Small intestine (tissue), 7 donors: ENCODE measurements at regions not wholly inside any gene's neighbourhood (a gene's known extent, or its start where the extent isn't known, plus 50 kb on each side); places are given as distances from the start of the nearest gene placed in this dataset.
A peak's percentile ranks its signal among the peaks of the same experiment; 100 is the strongest.

Source experiments
- DNase-seq, 2 donors: peaks; one replicate each; pipeline versions ENCODE4 v3.0.0 to v3.0.0-alpha.2; 2013
- FAIRE-seq: peaks from 2 replicates; lab custom pipeline; 2012; peaks lifted over from hg19 to GRCh38; lab: Jason Lieb, UNC
- H3K27ac ChIP-seq, 3 donors: one replicate each; pipeline ENCODE4 v1.5.1; 2013; ENCODE audit warnings: low read length in 2 of 3, mild to moderate bottlenecking in 2 of 3, control low read depth in 1 of 3, inconsistent platforms in 1 of 3, low read depth in 1 of 3, moderate library complexity in 1 of 3
- H3K27me3 ChIP-seq, 3 donors: one replicate each; pipeline ENCODE4 v1.6.1; 2013; ENCODE audit warnings: low read length in 3 of 3, inconsistent platforms in 1 of 3; ENCODE audit not compliant: control insufficient read depth in 3 of 3, insufficient read depth in 3 of 3
- H3K36me3 ChIP-seq, 3 donors: one replicate each; pipeline ENCODE4 v1.6.1; 2013; ENCODE audit warnings: low read length in 3 of 3, inconsistent platforms in 1 of 3, low read depth in 1 of 3, mild to moderate bottlenecking in 1 of 3, moderate library complexity in 1 of 3; ENCODE audit not compliant: control insufficient read depth in 3 of 3, insufficient read depth in 2 of 3
- H3K4me1 ChIP-seq, 3 donors: one replicate each; pipeline ENCODE4 v1.6.1; 2013; ENCODE audit warnings: low read length in 2 of 3, inconsistent platforms in 1 of 3, low read depth in 1 of 3, mild to moderate bottlenecking in 1 of 3, moderate library complexity in 1 of 3; ENCODE audit not compliant: control insufficient read depth in 3 of 3, insufficient read depth in 2 of 3
- H3K4me3 ChIP-seq, 3 donors: one replicate each; pipeline ENCODE4 v1.5.1; 2013; ENCODE audit warnings: low read length in 3 of 3, control low read depth in 1 of 3, inconsistent platforms in 1 of 3, low read depth in 1 of 3, mild to moderate bottlenecking in 1 of 3, moderate library complexity in 1 of 3
- H3K9me3 ChIP-seq, 2 donors: one replicate each; pipeline ENCODE4 v1.6.1; 2013; ENCODE audit warnings: low read depth in 1 of 2, low read length in 1 of 2; ENCODE audit not compliant: control insufficient read depth in 2 of 2, insufficient read depth in 1 of 2
- WGBS, 3 donors: extraction: QIAGEN DNeasy Blood & Tissue Kit; methylation state at CpG; one replicate each; pipeline ENCODE4 v1.1.7; 2013; 5-methylcytosine and 5-hydroxymethylcytosine counted together
- donor health status: healthy with polysubstance abuse.
- donor health status: control.
- donor health status: control.
- donor health status: Bipolar disorder and iron deficiency.
- donor health status: healthy.

DNA sequence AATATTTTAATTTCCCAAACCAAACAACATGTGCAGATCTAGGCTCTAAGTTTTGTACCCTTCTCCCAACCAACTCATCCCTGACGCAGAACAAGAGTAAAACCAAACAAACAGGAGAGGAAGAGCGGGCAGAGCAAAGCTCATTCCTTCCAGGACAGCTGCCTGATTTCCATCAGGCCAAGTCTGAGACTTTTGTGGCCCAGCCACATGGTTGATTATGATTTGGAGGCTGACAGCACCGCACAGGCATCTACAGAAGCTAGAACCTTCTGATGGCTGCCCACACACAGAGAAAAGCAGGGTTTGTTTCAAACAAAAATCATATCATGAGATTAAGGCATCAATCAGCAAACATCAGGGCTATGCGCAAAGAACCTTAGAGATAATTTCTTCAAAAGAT, 262.6 kb downstream of the TNS1 start:
- peak overlapping the region in 1 of 3 donors; percentile 64 for H3K27ac ChIP-seq
- no peaks in the 10 kb centered on the region for H3K4me1 ChIP-seq
- no peak for DNase-seq
- H3K4me3 ChIP-seq = no peak overlapping the region
- H3K9me3 ChIP-seq = peaks cover 0 to 2% of the 10 kb centered on the region in 2 donors
- no peaks in the 10 kb centered on the region for H3K36me3 ChIP-seq
- peaks cover 0 to 2% (median 0%) of the 10 kb centered on the region in 3 donors for H3K27me3 ChIP-seq
- WGBS, 3 donors = 64 to 76% (median 75%) methylated on average over 4 of the region's 4 CpGs
- FAIRE-seq = no peak

GRCh38 chr2:217739741-217740140, 263.1 kb downstream of the TNS1 start:
- DNase-seq = no peak
- no peaks in the 10 kb centered on the region for H3K36me3 ChIP-seq
- H3K9me3 ChIP-seq = no peaks in the 10 kb centered on the region
- no peak overlapping the region for H3K27ac ChIP-seq
- H3K4me1 ChIP-seq = no peaks in the 10 kb centered on the region
- no peak overlapping the region for H3K4me3 ChIP-seq
- WGBS, 3 donors = 71 to 95% (median 86%) methylated on average over 1 of the region's 1 CpG
- H3K27me3 ChIP-seq = peaks cover 0 to 2% (median 0%) of the 10 kb centered on the region in 3 donors
- no peak for FAIRE-seq

DNA sequence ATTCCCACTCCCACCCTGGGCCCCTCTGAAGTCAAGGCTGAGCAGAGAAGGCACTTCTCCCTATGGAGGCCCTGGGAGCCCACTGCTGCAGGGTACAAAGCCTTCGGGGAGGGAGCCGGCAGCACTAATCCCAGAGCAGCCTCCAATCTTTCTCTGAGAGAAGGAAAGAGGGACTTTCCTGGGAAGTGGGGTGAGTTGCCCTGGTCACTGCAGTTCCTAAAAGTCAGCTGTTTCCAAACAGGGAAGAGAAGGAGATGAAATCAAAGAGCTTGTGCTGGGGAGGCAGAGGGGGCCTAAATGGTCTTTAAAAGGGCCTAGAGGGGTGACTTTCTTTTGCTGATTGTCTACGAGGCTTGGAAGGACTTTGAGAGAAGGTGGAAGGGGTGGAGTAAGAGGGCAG, 264.7 kb downstream of the TNS1 start:
- Histone ChIP-seq H3K36me3 (no peaks in the 10 kb centered on the region), H3K9me3 (no peaks in the 10 kb centered on the region), H3K4me3 (no peak overlapping the region), H3K27ac (no peak overlapping the region), H3K4me1 (no peaks in the 10 kb centered on the region), H3K27me3 (peaks cover 0 to 4% (median 0%) of the 10 kb centered on the region in 3 donors)
- FAIRE-seq (no peak), DNase-seq (no peak)
- 62 to 75% (median 72%) methylated on average over 3 of the region's 3 CpGs for whole genome bisulfite sequencing, 3 donors

DNA sequence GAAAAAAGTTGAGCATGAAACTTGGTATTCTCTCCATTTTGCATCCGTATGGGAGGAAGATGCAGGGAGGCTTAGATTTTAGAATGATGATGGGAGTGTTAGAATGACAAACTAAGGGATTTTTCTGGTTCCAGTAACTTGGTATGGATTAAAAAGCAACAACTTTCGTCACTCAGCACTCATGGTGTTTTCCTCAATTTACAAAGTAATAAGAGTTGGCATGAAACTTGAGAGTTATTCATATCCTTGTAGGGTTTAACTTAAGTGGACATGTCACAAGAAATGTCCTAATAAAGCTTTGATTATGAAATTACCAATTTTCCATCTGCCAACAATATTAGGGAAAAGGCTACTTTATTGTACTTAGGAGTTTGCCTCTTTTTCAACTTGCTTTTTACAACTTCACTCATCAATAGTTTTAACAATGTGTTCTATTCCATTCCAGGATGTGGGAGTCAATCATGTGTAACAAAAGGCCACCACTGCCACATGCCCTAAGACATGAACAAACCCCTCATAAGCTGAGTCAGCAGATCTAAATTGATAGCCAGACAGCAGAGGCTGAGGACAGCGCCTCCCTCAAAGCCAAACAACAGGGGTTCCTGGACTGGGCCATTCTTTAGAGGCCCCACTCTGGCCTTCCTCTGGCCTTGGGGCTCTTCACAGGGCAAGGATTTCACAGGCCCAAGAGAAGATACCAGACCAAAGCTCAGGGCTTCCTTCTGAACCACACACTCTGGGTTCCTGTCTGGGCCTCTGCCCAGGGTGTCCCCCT, 265.8 kb downstream of the TNS1 start:
- no peaks in the 10 kb centered on the region for H3K9me3 ChIP-seq
- FAIRE-seq (no peak), DNase-seq (no peak)
- H3K27me3 ChIP-seq = peaks cover 0 to 3% (median 0%) of the 10 kb centered on the region in 3 donors
- H3K36me3 ChIP-seq = no peaks in the 10 kb centered on the region
- H3K27ac ChIP-seq = peak overlapping the region in 1 of 3 donors; percentile 14
- H3K4me3 ChIP-seq = no peak overlapping the region
- H3K4me1 ChIP-seq = no peaks in the 10 kb centered on the region
- 77 to 80% (median 78%) methylated on average over 3 of the region's 3 CpGs for whole genome bisulfite sequencing, 3 donors

- H3K27me3 ChIP-seq = peaks cover 0 to 3% (median 0%) of the 10 kb centered on the region in 3 donors
- DNase-seq (no peak), FAIRE-seq (no peak)
- H3K27ac ChIP-seq = peak overlapping the region in 1 of 3 donors; percentile 49
- no peaks in the 10 kb centered on the region for H3K36me3 ChIP-seq
- WGBS, 3 donors = 60 to 66% (median 60%) methylated on average over 3 of the region's 3 CpGs
- H3K4me1 ChIP-seq = no peaks in the 10 kb centered on the region
- no peaks in the 10 kb centered on the region for H3K9me3 ChIP-seq
- H3K4me3 ChIP-seq = no peak overlapping the region
Measured at GRCh38 chr2:217735899-217736298, 266.9 kb downstream of the TNS1 start.

- Histone ChIP-seq H3K4me1 (no peaks in the 10 kb centered on the region), H3K9me3 (no peaks in the 10 kb centered on the region), H3K36me3 (no peaks in the 10 kb centered on the region), H3K27ac (no peak overlapping the region), H3K4me3 (no peak overlapping the region), H3K27me3 (peaks cover 0 to 3% (median 0%) of the 10 kb centered on the region in 3 donors)
- FAIRE-seq = no peak
- peak in 1 of 2 donors; percentile 20 for DNase-seq
Measured at GRCh38 chr2:217735034-217735433, 267.8 kb downstream of the TNS1 start.

GRCh38 chr2:217733461-217733860, 269.3 kb downstream of the TNS1 start:
- H3K27ac ChIP-seq = peak overlapping the region in 1 of 3 donors; percentile 23
- H3K4me3 ChIP-seq = no peak overlapping the region
- DNase-seq (no peak), FAIRE-seq (no peak)
- H3K9me3 ChIP-seq = no peaks in the 10 kb centered on the region
- 40 to 60% (median 50%) methylated on average over 3 of the region's 3 CpGs for WGBS, 3 donors
- peaks cover 0 to 2% (median 0%) of the 10 kb centered on the region in 3 donors for H3K4me1 ChIP-seq
- peaks cover 0 to 3% (median 0%) of the 10 kb centered on the region in 3 donors for H3K27me3 ChIP-seq
- no peaks in the 10 kb centered on the region for H3K36me3 ChIP-seq

DNA sequence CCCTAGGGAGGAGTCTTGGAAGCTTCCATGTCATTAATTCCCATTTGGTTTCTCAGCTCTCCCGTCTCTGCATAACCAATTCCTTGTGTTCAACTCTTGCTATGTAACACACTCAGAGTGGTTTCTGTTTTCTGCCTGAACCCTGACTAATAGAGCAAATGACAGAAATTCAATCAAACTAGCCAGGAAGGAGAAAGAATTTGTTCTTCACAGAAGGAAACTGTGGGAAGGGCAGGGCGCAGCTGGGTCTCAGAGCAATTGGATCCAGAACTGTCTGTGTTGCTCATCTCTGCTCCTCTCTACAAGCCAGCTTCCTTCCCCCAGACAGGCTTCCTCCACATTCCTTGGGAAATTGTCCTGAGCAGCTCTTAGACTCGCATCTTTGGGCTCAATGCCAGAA, 269.8 kb downstream of the TNS1 start:
- peak overlapping the region in 1 of 3 donors; percentile 28 for H3K27ac ChIP-seq
- DNase-seq = no peak
- peaks cover 0 to 3% (median 0%) of the 10 kb centered on the region in 3 donors for H3K27me3 ChIP-seq
- H3K9me3 ChIP-seq = no peaks in the 10 kb centered on the region
- H3K4me3 ChIP-seq = no peak overlapping the region
- FAIRE-seq = no peak
- WGBS, 3 donors = 49 to 58% (median 55%) methylated on average over 3 of the region's 3 CpGs
- H3K36me3 ChIP-seq = no peaks in the 10 kb centered on the region
- peaks cover 0 to 2% (median 0%) of the 10 kb centered on the region in 3 donors for H3K4me1 ChIP-seq
